KBM-7 (cell line): ENCODE measurements at regions not wholly inside any gene's neighbourhood (a gene's known extent, or its start where the extent isn't known, plus 50 kb on each side); places are given as distances from the start of the nearest gene placed in this dataset.

ENCODE experiments used
- DNase-seq: peaks from one replicate; pipeline ENCODE4 v3.0.0-alpha.2; 2015
- in situ Hi-C: fragments of 300-500 bp; cut with MboI; formaldehyde crosslinking; loops from 2 replicates; pipeline ENCODE4 v1.14.3; 2020; ENCODE audit warnings: low sequenced_read_pairs, low pct_unique_long_range_greater_than_20kb, mixed read lengths

GRCh38 chr15:66615846-66616245 lies 50.0 kb upstream of the LCTL start:
- in situ Hi-C loops, result no loop called here
- DNase-seq, result no peak

- DNase-seq, result peak; percentile 96
- in situ Hi-C loops, result no loop called here
Measured at GRCh38 chr15:66617137-66618090, 51.6 kb upstream of the LCTL start.

- DNase-seq, result peak; percentile 83
- in situ Hi-C loops, result no loop called here
Measured at GRCh38 chr15:66619152-66619903, 53.5 kb upstream of the LCTL start.

DNA sequence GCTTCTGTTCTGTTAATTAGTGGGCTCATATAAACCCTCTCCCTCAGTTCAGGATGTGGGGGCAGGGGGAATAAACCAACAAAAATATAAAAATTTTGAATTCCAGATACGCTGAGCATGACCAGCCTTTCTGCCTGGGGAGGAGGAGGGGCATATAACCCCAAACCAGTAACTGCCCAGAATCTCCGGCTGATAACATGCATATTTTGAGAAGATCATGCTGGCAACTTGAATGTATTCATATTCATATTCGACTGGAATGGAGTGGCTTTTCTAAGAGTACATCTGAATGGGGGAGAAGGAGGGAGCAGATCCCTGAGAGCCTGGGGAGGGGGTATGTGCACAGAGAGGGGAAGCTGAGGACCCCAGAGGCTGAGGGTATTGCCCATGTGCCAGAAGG lies 54.5 kb upstream of the LCTL start:
- in situ Hi-C loops, result no loop called here

DNA sequence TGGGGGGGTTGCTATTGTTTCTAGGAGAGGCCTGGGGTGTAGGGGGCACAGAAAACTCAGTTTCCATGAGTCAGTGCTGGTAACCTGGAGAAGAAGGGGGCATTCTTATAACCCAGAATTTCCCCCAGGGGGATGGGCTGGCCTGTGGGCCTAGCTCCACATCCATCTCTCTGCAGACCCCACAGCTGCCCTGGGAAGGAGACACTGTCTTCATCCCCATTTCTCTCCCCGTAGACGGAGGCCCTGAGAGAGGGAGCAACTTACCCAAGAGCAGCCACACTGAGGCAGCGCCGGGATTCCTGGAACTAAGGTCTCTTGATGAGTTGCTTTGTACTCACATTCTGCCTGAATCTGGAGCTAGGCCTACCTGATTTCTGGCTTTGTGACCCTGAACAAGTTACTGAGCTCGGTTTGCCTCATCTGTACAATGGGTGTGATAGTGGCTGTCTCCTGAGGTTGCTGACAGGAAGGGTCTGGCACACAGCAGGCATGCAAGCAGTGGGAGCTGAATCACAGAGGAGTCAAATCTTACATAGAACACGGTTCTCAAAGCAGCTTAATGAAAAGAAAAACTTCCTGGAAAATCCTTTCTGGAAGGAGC lies 55.0 kb upstream of the LCTL start:
- in situ Hi-C loops, result no loop called here
- no peak for DNase-seq

More for the DNA sequence above, 54.5 kb upstream of the LCTL start:
- DNase-seq, result no peak

- in situ Hi-C loops, result no loop called here
- DNase-seq, result no peak
Measured at GRCh38 chr15:66621491-66622467, 56.0 kb upstream of the LCTL start.

GRCh38 chr15:66622591-66623022 lies 56.8 kb upstream of the LCTL start:
- no peak for DNase-seq
- in situ Hi-C loops, result no loop called here

- DNase-seq, result peak; percentile 33
- in situ Hi-C loops, result no loop called here
Measured at GRCh38 chr15:66623801-66624453, 58.1 kb upstream of the LCTL start.

DNA sequence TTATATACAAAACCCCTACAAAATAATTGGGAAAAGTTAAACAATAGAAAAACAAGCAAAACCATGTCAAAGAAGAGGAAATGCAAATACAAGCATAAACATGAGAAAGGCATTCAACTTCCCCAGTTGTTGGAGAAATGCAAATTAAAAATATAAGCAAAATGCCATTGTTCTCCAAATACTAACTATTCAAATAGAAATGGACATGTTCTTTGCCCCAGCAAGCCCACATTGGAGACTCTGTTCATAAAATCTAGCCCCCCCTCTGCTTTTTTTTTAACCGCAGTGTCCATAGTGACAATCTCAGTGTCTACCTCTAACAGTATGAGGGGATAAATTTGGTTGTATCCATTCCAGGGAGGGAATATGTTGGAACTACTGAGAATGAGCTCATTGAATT lies 59.7 kb upstream of the LCTL start:
- in situ Hi-C loops, result no loop called here
- DNase-seq, result no peak

- in situ Hi-C loops, result no loop called here
- DNase-seq, result no peak
Measured at GRCh38 chr15:66625974-66626373, 60.2 kb upstream of the LCTL start.

DNA sequence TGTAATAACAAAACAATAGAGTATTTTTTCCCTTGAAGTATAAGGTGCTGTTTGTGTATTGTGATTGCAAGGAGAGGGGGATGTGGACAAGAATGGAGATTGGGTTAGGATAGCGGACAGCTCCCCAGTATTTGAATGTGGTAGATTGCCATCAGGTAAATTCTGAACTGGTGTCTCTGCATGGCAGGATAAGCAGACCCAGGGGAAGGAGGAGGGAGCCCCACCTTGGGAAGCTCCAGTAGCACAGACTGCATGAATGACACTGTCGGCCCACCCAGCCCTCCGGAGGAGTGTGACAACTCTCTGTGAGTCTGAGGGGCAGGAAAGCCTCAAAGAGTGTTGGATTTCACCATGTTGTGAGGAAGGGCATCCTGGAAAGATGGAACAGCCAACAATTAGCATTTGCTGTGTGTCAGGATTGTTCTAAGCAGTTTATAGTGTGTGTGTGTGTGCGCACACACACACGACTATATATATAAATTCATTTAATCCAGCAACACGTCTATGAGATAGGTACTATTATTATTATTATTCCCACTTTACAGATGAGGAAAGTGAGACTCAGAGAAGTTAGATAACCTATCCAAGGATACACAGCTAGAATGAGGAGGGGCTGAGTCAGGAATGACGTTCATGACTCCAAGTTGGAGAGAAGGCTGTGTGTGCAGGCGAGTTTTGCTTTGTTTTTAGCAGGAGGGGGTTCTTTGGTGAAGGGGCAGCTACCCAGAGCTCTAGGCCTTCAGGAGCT lies 63.4 kb upstream of the LCTL start:
- in situ Hi-C loops, result no loop called here
- DNase-seq, result no peak

- in situ Hi-C loops, result no loop called here
Measured at GRCh38 chr15:66629817-66630576, 64.2 kb upstream of the LCTL start.

DNA sequence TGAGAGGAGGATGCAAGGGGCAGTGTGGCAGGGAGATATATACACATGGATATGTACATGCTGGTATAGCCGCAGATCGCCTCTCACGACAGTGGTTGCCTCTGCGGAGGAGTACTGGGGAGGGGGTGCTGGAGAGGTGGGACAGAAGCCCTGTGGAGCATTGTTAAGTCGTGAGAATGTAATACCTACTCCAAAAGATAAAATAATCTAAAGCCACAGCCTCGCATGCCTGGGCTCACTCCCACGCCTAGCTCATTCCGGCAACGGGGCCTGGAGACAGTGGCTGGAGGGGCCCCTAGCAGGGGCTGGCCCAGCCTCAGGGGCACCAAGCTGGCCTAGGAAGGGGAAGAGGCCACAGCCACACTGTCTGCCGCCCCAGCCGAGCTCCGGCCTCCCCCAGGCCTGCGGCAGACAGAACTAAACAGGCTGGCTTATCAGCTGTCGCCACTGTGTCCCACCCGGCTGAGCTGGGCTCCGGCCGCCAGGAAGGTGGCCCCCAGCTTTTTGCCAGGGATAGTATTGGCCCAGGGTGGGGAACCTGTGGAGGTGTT lies 65.1 kb upstream of the LCTL start:
- in situ Hi-C loops, result no loop called here
- peak; percentile 100 for DNase-seq

More at GRCh38 chr15:66629817-66630576, 64.2 kb upstream of the LCTL start:
- no peak for DNase-seq

GRCh38 chr15:66631616-66632263 lies 65.9 kb upstream of the LCTL start:
- in situ Hi-C loops, result no loop called here
- DNase-seq, result peak; percentile 77

GRCh38 chr15:66633041-66633937 lies 67.5 kb upstream of the LCTL start:
- in situ Hi-C loops, result no loop called here
- DNase-seq, result peak; percentile 38
